HG02642 (cell line): ENCODE measurements at regions not wholly inside any gene's neighbourhood (a gene's known extent, or its start where the extent isn't known, plus 50 kb on each side); places are given as distances from the start of the nearest gene placed in this dataset.

Experiments used
- ATAC-seq: cut with Tn5 transposase; IDR thresholded peaks from one replicate; pipeline ENCODE4 v1.9.1; 2021; ENCODE audit warnings: mild to moderate bottlenecking; ENCODE audit not compliant: unreplicated experiment, poor library complexity

- ATAC-seq, result no peak
These were observed 674.5 kb downstream of the PRELID2 start for GRCh38 chr5:145160679-145161078.

GRCh38 chr5:145158730-145159129 is 676.4 kb downstream of the PRELID2 start:
- ATAC-seq, result no peak

GRCh38 chr5:145157841-145158240 is 677.3 kb downstream of the PRELID2 start:
- ATAC-seq, result no peak

GRCh38 chr5:145141534-145141933 is 693.6 kb downstream of the PRELID2 start:
- ATAC-seq, result no peak

GRCh38 chr5:145130996-145131395 is 704.1 kb downstream of the PRELID2 start:
- ATAC-seq, result no peak

- no peak for ATAC-seq
These were observed 705.3 kb downstream of the PRELID2 start for GRCh38 chr5:145129797-145130196.

- no peak for ATAC-seq
These were observed 710.3 kb downstream of the PRELID2 start for GRCh38 chr5:145124806-145125205.

- ATAC-seq, result no peak
These were observed 716.5 kb downstream of the PRELID2 start for GRCh38 chr5:145118611-145119010.

GRCh38 chr5:145118127-145118526 is 717.0 kb downstream of the PRELID2 start:
- ATAC-seq, result no peak

GRCh38 chr5:145117285-145117684 is 717.9 kb downstream of the PRELID2 start:
- no peak for ATAC-seq

GRCh38 chr5:145111420-145111819 is 723.7 kb downstream of the PRELID2 start:
- no peak for ATAC-seq

- no peak for ATAC-seq
These were observed 724.3 kb downstream of the PRELID2 start for GRCh38 chr5:145110834-145111233.

GRCh38 chr5:145110181-145110580 is 725.0 kb downstream of the PRELID2 start:
- no peak for ATAC-seq

- no peak for ATAC-seq
These were observed 729.8 kb downstream of the PRELID2 start for GRCh38 chr5:145105384-145105783.

- no peak for ATAC-seq
These were observed 731.0 kb downstream of the PRELID2 start for GRCh38 chr5:145104106-145104505.

- ATAC-seq, result no peak
These were observed 733.9 kb downstream of the PRELID2 start for GRCh38 chr5:145101246-145101645.

- ATAC-seq, result no peak
These were observed 745.0 kb downstream of the PRELID2 start for GRCh38 chr5:145090115-145090514.

GRCh38 chr5:145084834-145085233 is 750.3 kb downstream of the PRELID2 start:
- no peak for ATAC-seq

- ATAC-seq, result no peak
These were observed 758.1 kb downstream of the PRELID2 start for GRCh38 chr5:145077028-145077427.

GRCh38 chr5:145076040-145076439 is 759.1 kb downstream of the PRELID2 start:
- ATAC-seq, result no peak

GRCh38 chr5:145072889-145073288 is 762.3 kb downstream of the PRELID2 start:
- no peak for ATAC-seq

GRCh38 chr5:145068721-145069120 is 766.4 kb downstream of the PRELID2 start:
- ATAC-seq, result no peak
